SU-DHL-6 (cell line): ENCODE measurements at regions not wholly inside any gene's neighbourhood (a gene's known extent, or its start where the extent isn't known, plus 50 kb on each side); places are given as distances from the start of the nearest gene placed in this dataset.

Experiments used
- CTCF ChIP-seq: fragments of 200-600 bp; sonication (generic); IDR thresholded peaks from one replicate; pipeline ENCODE4 v1.5.1; 2017; ENCODE audit warnings: antibody characterized with exemption, mild to moderate bottlenecking, low read length, moderate library complexity; ENCODE audit not compliant: insufficient read depth, poor library complexity, severe bottlenecking
- EZH2phosphoT487 ChIP-seq: fragments of 200-600 bp; sonication (generic), shearing (Covaris generic); conservative IDR thresholded peaks from 2 replicates; pipeline ENCODE4 v1.6.1; 2018; ENCODE audit warnings: mild to moderate bottlenecking, antibody characterized with exemption, low read length, moderate library complexity, mixed read lengths

- no peak for TF ChIP-seq CTCF
- no peak for TF ChIP-seq EZH2phosphoT487
Observed at GRCh38 chr3:153704115-153704514, 417.1 kb upstream of the ARHGEF26 start.
